ENCODE measurements at regions not wholly inside any gene's neighbourhood (a gene's known extent, or its start where the extent isn't known, plus 50 kb on each side); places are given as distances from the start of the nearest gene placed in this dataset.
"Not testable (repeated sequence)": the region's sequence is repeated elsewhere in the genome, so short reads cannot be mapped to it uniquely, and the experiment has no call there.

GRCh38 chr14:39734306-39734705 is 302.1 kb upstream of the FBXO33 start:
- DNase-seq (ENCODE audit: extremely low read depth in 1 of 2, low read depth in 1 of 2) = no peak

GRCh38 chr14:39733741-39734140 is 301.5 kb upstream of the FBXO33 start:
- DNase-seq (ENCODE audit: extremely low read depth in 1 of 2, low read depth in 1 of 2) = no peak

- DNase-seq (ENCODE audit: extremely low read depth in 1 of 2, low read depth in 1 of 2) = peak in 1 of 2 donors; percentile 0
These were observed 299.7 kb upstream of the FBXO33 start for GRCh38 chr14:39731912-39732311.

GRCh38 chr14:39726563-39726962 is 294.3 kb upstream of the FBXO33 start:
- no peak for DNase-seq (ENCODE audit: extremely low read depth in 1 of 2, low read depth in 1 of 2)

- DNase-seq (ENCODE audit: extremely low read depth in 1 of 2, low read depth in 1 of 2) = no peak
These were observed 290.5 kb upstream of the FBXO33 start for GRCh38 chr14:39722547-39723273.

- DNase-seq (ENCODE audit: extremely low read depth in 1 of 2, low read depth in 1 of 2) = no peak
These were observed 284.8 kb upstream of the FBXO33 start for GRCh38 chr14:39716987-39717570.

- DNase-seq (ENCODE audit: extremely low read depth in 1 of 2, low read depth in 1 of 2) = no peak
These were observed 280.2 kb upstream of the FBXO33 start for GRCh38 chr14:39712293-39712999.

- no peak for DNase-seq (ENCODE audit: extremely low read depth in 1 of 2, low read depth in 1 of 2)
These were observed 272.4 kb upstream of the FBXO33 start for GRCh38 chr14:39704594-39704993.

GRCh38 chr14:39694341-39694740 is 262.1 kb upstream of the FBXO33 start:
- no peak for DNase-seq (ENCODE audit: extremely low read depth in 1 of 2, low read depth in 1 of 2)

GRCh38 chr14:39683691-39684260 is 251.5 kb upstream of the FBXO33 start:
- no peak for DNase-seq (ENCODE audit: extremely low read depth in 1 of 2, low read depth in 1 of 2)

- DNase-seq (ENCODE audit: extremely low read depth in 1 of 2, low read depth in 1 of 2) = no peak
These were observed 250.3 kb upstream of the FBXO33 start for GRCh38 chr14:39682582-39682981.

GRCh38 chr14:39681782-39682399 is 249.7 kb upstream of the FBXO33 start:
- DNase-seq (ENCODE audit: extremely low read depth in 1 of 2, low read depth in 1 of 2) = no peak

GRCh38 chr14:39680777-39681176 is 248.5 kb upstream of the FBXO33 start:
- DNase-seq (ENCODE audit: extremely low read depth in 1 of 2, low read depth in 1 of 2) = no peak

- DNase-seq (ENCODE audit: extremely low read depth in 1 of 2, low read depth in 1 of 2) = no peak
These were observed 241.5 kb upstream of the FBXO33 start for GRCh38 chr14:39673734-39674133.

GRCh38 chr14:39673270-39673711 is 241.1 kb upstream of the FBXO33 start:
- no peak for DNase-seq (ENCODE audit: extremely low read depth in 1 of 2, low read depth in 1 of 2)

GRCh38 chr14:39668449-39668848 is 236.2 kb upstream of the FBXO33 start:
- DNase-seq (ENCODE audit: extremely low read depth in 1 of 2, low read depth in 1 of 2) = no peak

GRCh38 chr14:39666386-39666785 is 234.2 kb upstream of the FBXO33 start:
- DNase-seq (ENCODE audit: extremely low read depth in 1 of 2, low read depth in 1 of 2) = no peak

- DNase-seq (ENCODE audit: extremely low read depth in 1 of 2, low read depth in 1 of 2) = no peak
These were observed 232.8 kb upstream of the FBXO33 start for GRCh38 chr14:39665075-39665475.

- no peak for DNase-seq (ENCODE audit: extremely low read depth in 1 of 2, low read depth in 1 of 2)
These were observed 232.4 kb upstream of the FBXO33 start for GRCh38 chr14:39664646-39665045.

GRCh38 chr14:39641224-39641623 is 209.0 kb upstream of the FBXO33 start:
- DNase-seq (ENCODE audit: extremely low read depth in 1 of 2, low read depth in 1 of 2) = no peak

- DNase-seq (ENCODE audit: extremely low read depth in 1 of 2, low read depth in 1 of 2) = not testable (repeated sequence)
These were observed 206.8 kb upstream of the FBXO33 start for GRCh38 chr14:39639009-39639408.
